Parathyroid adenoma (tissue), 2 donors: ENCODE measurements at regions not wholly inside any gene's neighbourhood (a gene's known extent, or its start where the extent isn't known, plus 50 kb on each side); places are given as distances from the start of the nearest gene placed in this dataset.

Source experiments
- H2AFZ ChIP-seq: fragments of 300-600 bp; sonication (generic); one replicate; pipeline ENCODE4 v1.7.0; 2017; ENCODE audit warnings: antibody characterized with exemption, mild to moderate bottlenecking
- H3K27ac ChIP-seq: fragments of 300-600 bp; sonication (generic); one replicate; pipeline ENCODE4 v1.7.0; 2017
- H3K27me3 ChIP-seq: fragments of 300-600 bp; sonication (generic); one replicate; pipeline ENCODE4 v1.7.0; 2017; ENCODE audit warnings: low read length; ENCODE audit not compliant: control insufficient read depth, insufficient read depth
- H3K36me3 ChIP-seq: fragments of 300-600 bp; sonication (generic); one replicate; pipeline ENCODE4 v1.7.0; 2017; ENCODE audit warnings: low read length; ENCODE audit not compliant: control insufficient read depth, insufficient read depth
- H3K4me1 ChIP-seq: fragments of 300-600 bp; sonication (generic); one replicate; pipeline ENCODE4 v1.7.0; 2017; ENCODE audit warnings: control low read depth
- H3K4me2 ChIP-seq: fragments of 300-600 bp; sonication (generic); one replicate; pipeline ENCODE4 v1.7.0; 2017; ENCODE audit warnings: low read length
- H3K4me3 ChIP-seq: fragments of 300-600 bp; sonication (generic); one replicate; pipeline ENCODE4 v1.7.0; 2017; ENCODE audit warnings: low read depth, low read length
- H3K79me2 ChIP-seq: fragments of 300-600 bp; sonication (generic); one replicate; pipeline ENCODE4 v1.7.0; 2017; ENCODE audit warnings: control low read depth
- H3K9ac ChIP-seq: fragments of 300-600 bp; sonication (generic); one replicate; pipeline ENCODE4 v1.7.0; 2017; ENCODE audit warnings: mild to moderate bottlenecking
- H3K9me3 ChIP-seq: fragments of 300-600 bp; sonication (generic); one replicate; pipeline ENCODE4 v1.7.0; 2017; ENCODE audit warnings: low read length; ENCODE audit not compliant: control insufficient read depth
- CTCF ChIP-seq: fragments of 300-600 bp; sonication (generic); IDR thresholded peaks from one replicate; pipeline ENCODE4 v1.7.0; 2017; ENCODE audit warnings: antibody characterized with exemption, mild to moderate bottlenecking
- donor health status: primary hyperparathyroidism.

- H3K4me1 ChIP-seq: no peaks in the 10 kb centered on the region
- TF ChIP-seq CTCF: no peak
- no peaks in the 10 kb centered on the region for H3K9me3 ChIP-seq
- no peak overlapping the region for H3K4me3 ChIP-seq
- H3K9ac ChIP-seq: no peak overlapping the region
- no peaks in the 10 kb centered on the region for H3K36me3 ChIP-seq
- no peak overlapping the region for H2AFZ ChIP-seq
- H3K79me2 ChIP-seq: no peaks in the 10 kb centered on the region
- H3K27me3 ChIP-seq: no peaks in the 10 kb centered on the region
- H3K4me2 ChIP-seq: no peak overlapping the region
- no peak overlapping the region for H3K27ac ChIP-seq
These were observed 118.7 kb upstream of the FOXD3 start for GRCh38 chr1:63203641-63204040.

GRCh38 chr1:63205776-63206175, 116.6 kb upstream of the FOXD3 start:
- no peaks in the 10 kb centered on the region for H3K4me1 ChIP-seq
- no peaks in the 10 kb centered on the region for H3K27me3 ChIP-seq
- no peak overlapping the region for H2AFZ ChIP-seq
- H3K9me3 ChIP-seq: no peaks in the 10 kb centered on the region
- TF ChIP-seq CTCF: no peak
- no peak overlapping the region for H3K9ac ChIP-seq
- no peaks in the 10 kb centered on the region for H3K36me3 ChIP-seq
- H3K4me3 ChIP-seq: no peak overlapping the region
- H3K4me2 ChIP-seq: no peak overlapping the region
- H3K27ac ChIP-seq: no peak overlapping the region
- no peaks in the 10 kb centered on the region for H3K79me2 ChIP-seq

- Histone ChIP-seq H2AFZ (no peak overlapping the region), H3K4me3 (no peak overlapping the region), H3K79me2 (no peaks in the 10 kb centered on the region), H3K27me3 (no peaks in the 10 kb centered on the region), H3K9me3 (peaks cover 4% of the 10 kb centered on the region), H3K9ac (no peak overlapping the region), H3K36me3 (no peaks in the 10 kb centered on the region), H3K27ac (no peak overlapping the region), H3K4me1 (no peaks in the 10 kb centered on the region), H3K4me2 (no peak overlapping the region)
- TF ChIP-seq CTCF: no peak
These were observed 107.8 kb upstream of the FOXD3 start for GRCh38 chr1:63214553-63214952.

- Histone ChIP-seq H3K27me3 (no peaks in the 10 kb centered on the region), H3K4me1 (no peaks in the 10 kb centered on the region), H3K27ac (no peak overlapping the region), H3K4me3 (no peak overlapping the region), H3K79me2 (no peaks in the 10 kb centered on the region), H3K4me2 (no peak overlapping the region), H3K9me3 (no peaks in the 10 kb centered on the region), H3K9ac (no peak overlapping the region), H3K36me3 (no peaks in the 10 kb centered on the region), H2AFZ (no peak overlapping the region)
- TF ChIP-seq CTCF: no peak
These were observed 98.9 kb upstream of the FOXD3 start for GRCh38 chr1:63223426-63223825.

GRCh38 chr1:63230722-63231121, 91.6 kb upstream of the FOXD3 start:
- no peak overlapping the region for H2AFZ ChIP-seq
- H3K4me1 ChIP-seq: no peaks in the 10 kb centered on the region
- H3K4me2 ChIP-seq: no peak overlapping the region
- H3K9me3 ChIP-seq: no peaks in the 10 kb centered on the region
- no peak for TF ChIP-seq CTCF
- H3K79me2 ChIP-seq: no peaks in the 10 kb centered on the region
- no peaks in the 10 kb centered on the region for H3K36me3 ChIP-seq
- H3K27ac ChIP-seq: no peak overlapping the region
- no peaks in the 10 kb centered on the region for H3K27me3 ChIP-seq
- no peak overlapping the region for H3K4me3 ChIP-seq
- H3K9ac ChIP-seq: no peak overlapping the region
